ENCODE measurements at regions not wholly inside any gene's neighbourhood (a gene's known extent, or its start where the extent isn't known, plus 50 kb on each side); places are given as distances from the start of the nearest gene placed in this dataset.

- TF ChIP-seq EZH2 (IDR thresholded peaks at IDR 0.05; ENCODE audit: insufficient read depth, poor library complexity, severe bottlenecking) (no peak), EZH2phosphoT487 (IDR thresholded peaks at IDR 0.05; ENCODE audit: insufficient read depth, low read depth) (no peak)
These were observed 63.5 kb upstream of the OLIG2 start for GRCh38 chr21:32962268-32962667.
